Colonic mucosa (tissue), 4 donors: ENCODE measurements at regions not wholly inside any gene's neighbourhood (a gene's known extent, or its start where the extent isn't known, plus 50 kb on each side); places are given as distances from the start of the nearest gene placed in this dataset.

Experiments used
- DNase-seq: peaks from one replicate; pipeline ENCODE4 v3.0.0-alpha.2; 2020
- H3K27ac ChIP-seq: fragments of 200-600 bp; one replicate; pipeline ENCODE4 v1.8.0; 2021
- H3K27me3 ChIP-seq: fragments of 200-600 bp; one replicate; pipeline ENCODE4 v1.8.0; 2021
- H3K36me3 ChIP-seq: fragments of 200-600 bp; one replicate; pipeline ENCODE4 v1.8.0; 2021
- H3K4me1 ChIP-seq: fragments of 200-600 bp; one replicate; pipeline ENCODE4 v1.8.0; 2021; ENCODE audit warnings: mild to moderate bottlenecking
- H3K4me3 ChIP-seq: fragments of 200-600 bp; one replicate; pipeline ENCODE4 v1.8.0; 2021
- H3K9ac ChIP-seq, 2 donors: one replicate each; pipeline ENCODE4 v1.7.0; 2013; ENCODE audit warnings: control low read depth in 2 of 2, low read depth in 2 of 2, low read length in 2 of 2
- H3K9me3 ChIP-seq: fragments of 200-600 bp; one replicate; pipeline ENCODE4 v1.8.0; 2021
- CTCF ChIP-seq: fragments of 200-600 bp; IDR thresholded peaks from one replicate; pipeline ENCODE4 v1.8.0; 2022; ENCODE audit warnings: antibody characterized with exemption, mild to moderate bottlenecking
- intact Hi-C: fragments of 100-400 bp; cut with DNase I; formaldehyde crosslinking; loops from one replicate; pipeline ENCODE4 v1.14.1; 2022
- donor health status: healthy.
- donor health status: DM: no; HTN: no; CAD: no.
- donor health status: DM: no; HTN: no; CAD: no.

- no peaks in the 10 kb centered on the region for H3K9me3 ChIP-seq
- H3K27me3 ChIP-seq: no peaks in the 10 kb centered on the region
- H3K27ac ChIP-seq: no peak overlapping the region
- TF ChIP-seq CTCF: no peak
- no peak overlapping the region for H3K9ac ChIP-seq
- H3K4me3 ChIP-seq: no peak overlapping the region
- H3K4me1 ChIP-seq: no peaks in the 10 kb centered on the region
- no peak for DNase-seq
- intact Hi-C loops: no loop called here
- H3K36me3 ChIP-seq: no peaks in the 10 kb centered on the region
Measured at GRCh38 chr10:28776519-28776918, 99.2 kb downstream of the BAMBI start.

GRCh38 chr10:28777911-28778310 lies 100.6 kb downstream of the BAMBI start:
- H3K4me3 ChIP-seq: no peak overlapping the region
- no peaks in the 10 kb centered on the region for H3K4me1 ChIP-seq
- no peaks in the 10 kb centered on the region for H3K36me3 ChIP-seq
- intact Hi-C loops: no loop called here
- H3K9ac ChIP-seq: no peak overlapping the region
- TF ChIP-seq CTCF: no peak
- H3K9me3 ChIP-seq: no peaks in the 10 kb centered on the region
- no peak overlapping the region for H3K27ac ChIP-seq
- no peaks in the 10 kb centered on the region for H3K27me3 ChIP-seq
- no peak for DNase-seq

- no peaks in the 10 kb centered on the region for H3K27me3 ChIP-seq
- no peak overlapping the region for H3K27ac ChIP-seq
- H3K4me1 ChIP-seq: no peaks in the 10 kb centered on the region
- H3K36me3 ChIP-seq: no peaks in the 10 kb centered on the region
- H3K9me3 ChIP-seq: no peaks in the 10 kb centered on the region
- DNase-seq: no peak
- no peak overlapping the region for H3K9ac ChIP-seq
- intact Hi-C loops: no loop called here
- H3K4me3 ChIP-seq: no peak overlapping the region
- TF ChIP-seq CTCF: no peak
Measured at GRCh38 chr10:28778524-28778923, 101.2 kb downstream of the BAMBI start.

- H3K27me3 ChIP-seq: no peaks in the 10 kb centered on the region
- no peak overlapping the region for H3K9ac ChIP-seq
- no peaks in the 10 kb centered on the region for H3K4me1 ChIP-seq
- TF ChIP-seq CTCF: no peak
- no peak for DNase-seq
- no peak overlapping the region for H3K4me3 ChIP-seq
- intact Hi-C loops: no loop called here
- H3K9me3 ChIP-seq: no peaks in the 10 kb centered on the region
- H3K36me3 ChIP-seq: no peaks in the 10 kb centered on the region
- no peak overlapping the region for H3K27ac ChIP-seq
Measured at GRCh38 chr10:28781296-28781695, 104.0 kb downstream of the BAMBI start.

- H3K9ac ChIP-seq: no peak overlapping the region
- no peak overlapping the region for H3K27ac ChIP-seq
- no peak for TF ChIP-seq CTCF
- H3K9me3 ChIP-seq: no peaks in the 10 kb centered on the region
- no peaks in the 10 kb centered on the region for H3K27me3 ChIP-seq
- intact Hi-C loops: no loop called here
- H3K4me3 ChIP-seq: no peak overlapping the region
- H3K4me1 ChIP-seq: no peaks in the 10 kb centered on the region
- no peak for DNase-seq
- no peaks in the 10 kb centered on the region for H3K36me3 ChIP-seq
Measured at GRCh38 chr10:28783087-28783486, 105.8 kb downstream of the BAMBI start.

GRCh38 chr10:28785018-28785417 lies 107.7 kb downstream of the BAMBI start:
- intact Hi-C loops: no loop called here
- DNase-seq: no peak
- Histone ChIP-seq H3K4me3 (no peak overlapping the region), H3K9ac (no peak overlapping the region), H3K36me3 (no peaks in the 10 kb centered on the region), H3K9me3 (no peaks in the 10 kb centered on the region), H3K27me3 (no peaks in the 10 kb centered on the region), H3K4me1 (no peaks in the 10 kb centered on the region), H3K27ac (no peak overlapping the region)
- TF ChIP-seq CTCF: no peak
